Limb (tissue), 2 donors: ENCODE measurements at regions not wholly inside any gene's neighbourhood (a gene's known extent, or its start where the extent isn't known, plus 50 kb on each side); places are given as distances from the start of the nearest gene placed in this dataset.

Source experiments
- DNase-seq, 2 donors: peaks; one replicate each; pipeline ENCODE4 v3.0.0-alpha.2; 2016; ENCODE audit errors: extremely low spot score in 2 of 2

DNA sequence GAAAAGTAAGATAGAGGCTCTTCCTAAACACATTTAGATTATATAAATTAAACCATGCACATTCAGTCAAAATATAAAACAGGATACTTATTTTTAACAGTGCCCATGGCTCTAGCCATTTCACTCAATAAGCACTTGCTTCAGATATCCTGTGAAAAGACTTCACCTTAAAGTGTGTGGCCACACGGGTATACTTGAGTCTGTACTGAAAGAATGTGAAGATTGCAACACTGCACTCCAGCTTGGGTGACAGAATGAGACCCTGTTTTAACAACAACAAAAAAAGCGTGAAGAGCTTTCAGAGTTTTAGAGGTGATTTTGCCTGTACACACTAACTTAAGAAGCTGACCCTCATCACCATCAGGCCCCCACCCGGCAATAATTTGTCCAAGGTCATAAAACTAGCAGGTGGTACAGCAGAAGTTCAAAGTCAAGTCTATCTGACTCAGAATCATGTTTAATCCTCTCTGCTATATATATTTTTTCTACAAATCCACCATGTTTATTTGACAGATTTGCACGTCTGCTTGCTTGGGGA, 203.5 kb upstream of the GUCY1A2 start:
- no peak for DNase-seq

- no peak for DNase-seq
These were observed 200.1 kb upstream of the GUCY1A2 start for GRCh38 chr11:107218123-107219013.

DNA sequence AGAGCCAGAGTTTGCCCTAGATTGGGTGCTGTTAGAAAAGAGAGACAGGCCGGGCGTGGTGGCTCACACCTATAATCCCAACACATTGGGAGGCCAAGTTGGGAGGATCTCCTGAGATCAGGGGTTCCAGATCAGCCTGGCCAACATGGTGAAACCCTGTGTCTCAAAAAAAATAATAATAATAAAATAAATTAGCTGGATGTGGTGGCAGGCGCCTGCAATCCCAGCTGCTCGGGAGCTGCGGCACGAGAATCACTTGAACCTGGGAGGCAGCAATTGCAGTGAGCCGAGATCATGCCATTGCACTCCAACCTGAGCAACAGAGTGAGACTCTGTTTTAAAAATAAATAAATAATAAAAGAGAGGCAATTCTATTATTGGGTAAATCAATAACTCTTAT, 199.2 kb upstream of the GUCY1A2 start:
- DNase-seq: no peak

GRCh38 chr11:107215010-107215409, 196.7 kb upstream of the GUCY1A2 start:
- no peak for DNase-seq

DNA sequence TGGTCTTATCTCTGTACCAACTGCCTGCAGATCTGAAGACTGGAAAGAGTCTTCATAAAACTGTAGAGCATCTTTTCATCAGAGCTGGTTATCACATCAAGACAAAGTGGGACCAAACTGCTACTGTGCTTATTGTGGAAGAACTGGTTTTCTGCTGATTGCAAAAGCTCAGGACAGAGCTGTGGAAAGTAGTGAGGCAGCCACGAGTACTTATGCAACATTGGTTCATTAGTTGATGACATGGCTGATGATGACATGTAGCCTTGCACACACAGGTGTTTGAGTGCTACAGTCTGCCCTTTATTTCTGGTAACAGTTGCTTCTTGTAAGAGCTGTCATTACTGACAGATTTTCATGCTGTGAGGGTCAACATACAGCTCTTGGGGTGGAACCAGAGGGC, 185.4 kb upstream of the GUCY1A2 start:
- DNase-seq: no peak

DNA sequence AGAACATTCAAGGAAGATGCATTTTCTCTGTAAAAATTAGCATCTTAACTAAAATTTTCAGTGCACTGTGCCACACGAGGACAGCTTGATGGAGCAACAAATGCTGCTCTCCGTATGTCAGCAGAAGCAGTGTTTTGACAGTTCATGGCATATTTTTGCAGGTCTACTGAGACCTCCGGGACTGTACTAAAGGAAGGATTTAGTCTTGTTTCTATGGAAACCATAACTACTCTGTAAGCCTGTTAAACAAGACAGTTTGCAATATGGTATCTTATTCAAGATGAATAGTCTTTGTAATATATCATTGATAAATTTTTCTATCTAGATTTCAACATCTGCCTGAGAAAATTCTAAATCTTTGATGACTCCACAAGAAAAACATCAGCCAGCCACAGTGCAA, 184.0 kb upstream of the GUCY1A2 start:
- DNase-seq: no peak

GRCh38 chr11:107198490-107199007, 180.3 kb upstream of the GUCY1A2 start:
- DNase-seq: no peak

- DNase-seq: no peak
These were observed 179.7 kb upstream of the GUCY1A2 start for GRCh38 chr11:107197932-107198331.

- DNase-seq: no peak
These were observed 178.5 kb upstream of the GUCY1A2 start for GRCh38 chr11:107196732-107197131.

DNA sequence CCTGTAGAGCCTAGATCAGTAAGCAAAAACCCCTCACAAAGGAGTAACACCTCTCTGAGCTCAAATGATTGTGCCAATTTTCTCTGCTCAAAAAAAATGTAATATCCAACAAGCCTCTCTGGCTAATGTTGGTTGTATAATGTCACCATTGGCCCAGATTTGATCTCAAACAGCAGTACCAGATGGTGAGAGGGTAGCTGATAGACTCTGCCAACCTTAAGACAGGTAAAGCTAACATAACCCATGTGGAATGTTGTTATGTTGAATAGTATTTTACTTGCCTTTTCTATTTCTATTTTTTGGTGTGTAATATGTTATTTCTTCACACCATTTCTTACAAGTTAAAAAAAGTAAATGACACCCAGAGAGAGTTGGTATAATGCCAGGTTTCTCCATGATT, 166.7 kb upstream of the GUCY1A2 start:
- DNase-seq: no peak

DNA sequence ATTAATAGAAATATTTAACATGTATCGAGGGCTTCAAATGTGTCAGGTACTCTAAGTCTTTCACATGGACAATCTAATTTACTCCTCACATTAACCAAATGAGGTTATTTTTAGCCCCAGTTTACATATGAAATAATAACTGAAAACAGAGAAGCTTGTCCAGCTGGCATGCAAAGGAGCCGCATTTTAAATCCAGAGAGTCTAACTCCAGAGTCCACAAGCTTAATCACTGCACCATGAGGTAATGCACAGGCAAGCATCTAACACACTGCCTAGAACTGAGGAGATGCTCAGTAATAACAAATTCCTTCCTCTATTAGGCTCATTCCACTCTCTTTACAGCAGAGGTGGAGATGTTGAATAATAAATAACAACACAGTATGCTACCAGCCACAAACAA, 165.7 kb upstream of the GUCY1A2 start:
- DNase-seq: no peak

- DNase-seq: no peak
These were observed 164.7 kb upstream of the GUCY1A2 start for GRCh38 chr11:107182978-107183377.

GRCh38 chr11:107180236-107180635, 162.0 kb upstream of the GUCY1A2 start:
- DNase-seq: no peak

GRCh38 chr11:107179829-107180228, 161.6 kb upstream of the GUCY1A2 start:
- DNase-seq: no peak

- no peak for DNase-seq
These were observed 158.8 kb upstream of the GUCY1A2 start for GRCh38 chr11:107177106-107177477.

GRCh38 chr11:107176148-107177105, 158.2 kb upstream of the GUCY1A2 start:
- DNase-seq: no peak

DNA sequence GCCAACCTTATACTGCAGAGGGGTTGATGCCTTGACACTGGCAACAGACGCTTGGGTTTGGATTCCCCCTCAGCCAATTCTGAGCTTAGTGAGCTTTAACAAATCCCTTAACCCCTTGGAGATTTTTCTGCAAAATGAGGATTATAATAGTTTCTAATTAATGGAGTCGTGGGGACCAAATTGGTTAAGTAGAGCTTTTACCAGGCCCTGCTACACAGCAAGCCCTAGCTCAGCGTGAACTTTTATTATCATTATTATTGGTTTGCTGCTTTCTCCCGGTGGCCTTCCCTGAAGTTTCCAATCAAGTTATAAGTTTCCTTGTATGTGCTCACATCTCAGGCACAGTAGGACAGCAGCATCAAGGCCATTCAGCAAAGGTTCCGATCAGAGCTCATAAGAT, 156.6 kb upstream of the GUCY1A2 start:
- no peak for DNase-seq

DNA sequence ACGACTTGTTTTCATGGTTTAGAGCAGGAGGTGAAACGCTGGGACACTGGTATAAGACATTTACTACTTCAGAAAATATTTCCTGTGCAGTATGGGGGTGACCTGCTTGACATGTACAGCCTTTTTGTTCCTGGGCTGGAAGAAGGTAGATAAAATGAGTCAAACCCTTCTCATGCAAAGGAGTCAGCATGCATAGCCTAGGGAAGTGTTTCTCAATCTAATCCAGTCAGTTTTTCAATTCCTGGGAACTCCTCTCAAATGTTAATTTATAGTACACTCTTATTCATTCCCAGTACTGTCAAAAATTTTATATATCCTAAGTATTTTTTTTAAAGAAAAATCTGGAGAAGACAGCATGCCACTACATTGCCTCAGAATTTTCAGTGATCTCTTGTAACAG, 154.7 kb upstream of the GUCY1A2 start:
- no peak for DNase-seq

- DNase-seq: no peak
These were observed 139.5 kb upstream of the GUCY1A2 start for GRCh38 chr11:107157809-107158187.

GRCh38 chr11:107157146-107157808, 139.0 kb upstream of the GUCY1A2 start:
- no peak for DNase-seq

DNA sequence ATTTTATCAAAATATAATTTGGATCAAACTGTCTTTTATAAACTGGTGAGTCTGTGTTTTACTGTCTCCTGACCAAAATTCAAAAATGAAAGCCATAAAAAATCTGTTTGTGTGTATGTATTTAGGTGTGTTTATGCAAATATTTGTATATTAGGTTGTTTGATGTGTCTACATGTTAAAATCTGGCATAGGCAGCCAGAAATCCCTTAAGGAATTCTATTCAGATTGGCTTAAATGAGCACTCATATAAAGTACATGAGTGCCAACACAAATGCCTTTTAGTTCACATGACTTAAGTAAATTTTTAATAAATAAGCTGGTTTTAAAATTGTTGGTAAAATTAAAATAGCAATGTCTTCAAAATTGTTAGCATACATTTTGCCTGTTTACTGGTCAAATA, 133.3 kb upstream of the GUCY1A2 start:
- DNase-seq: no peak
